ENCODE measurements at regions not wholly inside any gene's neighbourhood (a gene's known extent, or its start where the extent isn't known, plus 50 kb on each side); places are given as distances from the start of the nearest gene placed in this dataset.
A peak's percentile ranks its signal among the peaks of the same experiment; 100 is the strongest.

DNA sequence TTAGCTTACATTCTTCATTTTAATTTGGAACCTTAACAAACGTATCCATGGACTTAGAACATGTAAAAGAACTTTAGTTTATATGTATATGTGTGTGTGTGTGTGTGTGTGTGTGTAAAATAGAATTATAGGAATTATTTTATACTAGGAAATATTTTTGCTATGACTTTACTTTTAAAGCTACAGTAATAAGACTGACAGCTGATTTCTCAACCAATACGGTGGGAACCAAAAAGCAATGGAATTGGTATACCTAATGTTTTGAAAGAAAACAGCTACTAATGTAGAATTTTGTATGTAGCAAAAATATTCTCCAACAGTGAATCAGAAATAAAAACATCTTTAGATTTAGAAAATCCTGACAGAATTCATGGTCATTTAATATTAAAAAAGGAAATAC, 146.5 kb upstream of the ARL4C start:
- TF ChIP-seq, protein P1, sequence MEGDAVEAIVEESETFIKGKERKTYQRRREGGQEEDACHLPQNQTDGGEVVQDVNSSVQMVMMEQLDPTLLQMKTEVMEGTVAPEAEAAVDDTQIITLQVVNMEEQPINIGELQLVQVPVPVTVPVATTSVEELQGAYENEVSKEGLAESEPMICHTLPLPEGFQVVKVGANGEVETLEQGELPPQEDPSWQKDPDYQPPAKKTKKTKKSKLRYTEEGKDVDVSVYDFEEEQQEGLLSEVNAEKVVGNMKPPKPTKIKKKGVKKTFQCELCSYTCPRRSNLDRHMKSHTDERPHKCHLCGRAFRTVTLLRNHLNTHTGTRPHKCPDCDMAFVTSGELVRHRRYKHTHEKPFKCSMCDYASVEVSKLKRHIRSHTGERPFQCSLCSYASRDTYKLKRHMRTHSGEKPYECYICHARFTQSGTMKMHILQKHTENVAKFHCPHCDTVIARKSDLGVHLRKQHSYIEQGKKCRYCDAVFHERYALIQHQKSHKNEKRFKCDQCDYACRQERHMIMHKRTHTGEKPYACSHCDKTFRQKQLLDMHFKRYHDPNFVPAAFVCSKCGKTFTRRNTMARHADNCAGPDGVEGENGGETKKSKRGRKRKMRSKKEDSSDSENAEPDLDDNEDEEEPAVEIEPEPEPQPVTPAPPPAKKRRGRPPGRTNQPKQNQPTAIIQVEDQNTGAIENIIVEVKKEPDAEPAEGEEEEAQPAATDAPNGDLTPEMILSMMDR (conservative IDR thresholded peaks at IDR 0.05): no peak
- no peak overlapping the region for H3K27ac ChIP-seq

DNA sequence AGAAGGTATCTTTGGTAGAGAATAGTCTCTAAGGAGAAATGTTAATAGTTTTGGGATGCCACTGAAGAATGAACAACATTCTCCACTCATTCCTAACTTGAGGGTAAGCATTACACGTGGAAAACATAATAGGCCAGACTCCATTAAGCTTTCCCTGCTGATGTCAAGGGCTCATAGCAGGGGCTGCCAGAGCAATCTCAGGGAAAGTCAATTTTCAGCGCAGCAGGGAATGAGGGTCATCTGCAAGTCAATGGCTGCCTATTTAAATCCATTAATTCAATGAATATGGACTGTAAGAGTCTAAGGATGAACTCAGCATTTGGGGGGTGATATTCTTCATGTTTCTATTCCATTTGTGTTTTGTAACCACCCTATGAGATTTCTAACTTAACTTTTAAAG, 144.2 kb upstream of the ARL4C start:
- TF ChIP-seq, protein P1 (conservative IDR thresholded peaks at IDR 0.05): no peak

GRCh38 chr2:234640657-234641056, 143.8 kb upstream of the ARL4C start:
- TF ChIP-seq, protein P1 (conservative IDR thresholded peaks at IDR 0.05): no peak
- H3K27ac ChIP-seq: no peak overlapping the region

More for the DNA sequence above, 144.2 kb upstream of the ARL4C start:
- H3K27ac ChIP-seq: no peak overlapping the region

GRCh38 chr2:234638966-234639365, 142.1 kb upstream of the ARL4C start:
- TF ChIP-seq, protein P1 (conservative IDR thresholded peaks at IDR 0.05): no peak
- H3K27ac ChIP-seq: no peak overlapping the region

GRCh38 chr2:234635284-234635683, 138.4 kb upstream of the ARL4C start:
- H3K27ac ChIP-seq: peak overlapping the region; percentile 94
- TF ChIP-seq, protein P1 (conservative IDR thresholded peaks at IDR 0.05): no peak

GRCh38 chr2:234633581-234634230, 136.8 kb upstream of the ARL4C start:
- TF ChIP-seq, protein P1 (conservative IDR thresholded peaks at IDR 0.05): no peak
- peak overlapping the region; percentile 94 for H3K27ac ChIP-seq

GRCh38 chr2:234632527-234633391, 135.9 kb upstream of the ARL4C start:
- TF ChIP-seq, protein P1 (conservative IDR thresholded peaks at IDR 0.05): no peak
- H3K27ac ChIP-seq: peak overlapping the region; percentile 94

All from VCaP (cell line).